ENCODE measurements at regions not wholly inside any gene's neighbourhood (a gene's known extent, or its start where the extent isn't known, plus 50 kb on each side); places are given as distances from the start of the nearest gene placed in this dataset.

DNA sequence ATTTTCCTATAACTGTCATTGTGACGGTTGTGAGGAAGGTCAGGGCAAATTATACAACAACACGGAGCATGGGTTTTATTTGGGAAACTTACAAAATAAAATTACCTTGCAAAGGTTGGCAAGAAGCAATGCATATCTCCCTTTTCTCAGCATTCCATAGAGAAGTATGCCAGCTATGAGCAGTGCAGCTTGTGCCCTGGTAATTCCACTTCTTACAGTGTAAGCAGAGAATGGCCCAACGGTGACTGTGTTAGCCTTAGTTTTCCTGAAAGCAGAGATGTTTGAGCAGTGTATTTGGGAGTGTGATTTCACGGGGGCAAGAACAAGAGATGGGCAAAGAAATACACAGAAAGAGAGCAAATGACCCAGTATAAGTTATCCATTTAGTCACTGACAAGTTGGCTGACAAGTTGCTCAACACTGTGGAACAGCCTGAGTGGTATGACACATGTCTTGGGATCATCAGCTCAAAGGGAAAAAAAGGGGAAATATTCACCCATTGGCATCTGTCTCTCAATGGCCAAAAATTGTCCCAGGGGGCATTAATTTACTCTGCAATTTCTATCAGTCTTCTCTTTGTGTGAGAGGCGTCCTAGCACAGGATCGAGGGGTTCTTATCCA is 210.9 kb upstream of the NRIP1 start:
- TF ChIP-seq, protein P1, sequence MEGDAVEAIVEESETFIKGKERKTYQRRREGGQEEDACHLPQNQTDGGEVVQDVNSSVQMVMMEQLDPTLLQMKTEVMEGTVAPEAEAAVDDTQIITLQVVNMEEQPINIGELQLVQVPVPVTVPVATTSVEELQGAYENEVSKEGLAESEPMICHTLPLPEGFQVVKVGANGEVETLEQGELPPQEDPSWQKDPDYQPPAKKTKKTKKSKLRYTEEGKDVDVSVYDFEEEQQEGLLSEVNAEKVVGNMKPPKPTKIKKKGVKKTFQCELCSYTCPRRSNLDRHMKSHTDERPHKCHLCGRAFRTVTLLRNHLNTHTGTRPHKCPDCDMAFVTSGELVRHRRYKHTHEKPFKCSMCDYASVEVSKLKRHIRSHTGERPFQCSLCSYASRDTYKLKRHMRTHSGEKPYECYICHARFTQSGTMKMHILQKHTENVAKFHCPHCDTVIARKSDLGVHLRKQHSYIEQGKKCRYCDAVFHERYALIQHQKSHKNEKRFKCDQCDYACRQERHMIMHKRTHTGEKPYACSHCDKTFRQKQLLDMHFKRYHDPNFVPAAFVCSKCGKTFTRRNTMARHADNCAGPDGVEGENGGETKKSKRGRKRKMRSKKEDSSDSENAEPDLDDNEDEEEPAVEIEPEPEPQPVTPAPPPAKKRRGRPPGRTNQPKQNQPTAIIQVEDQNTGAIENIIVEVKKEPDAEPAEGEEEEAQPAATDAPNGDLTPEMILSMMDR (IDR thresholded peaks at IDR 0.05; ENCODE audit: insufficient read depth, low read length), result no peak
- no peak for TF ChIP-seq POLR2AphosphoS5 (IDR thresholded peaks at IDR 0.05; ENCODE audit: low read depth)
